Lung microvascular endothelial cell (primary cell): ENCODE measurements at regions not wholly inside any gene's neighbourhood (a gene's known extent, or its start where the extent isn't known, plus 50 kb on each side); places are given as distances from the start of the nearest gene placed in this dataset.
"Not testable (repeated sequence)": the region's sequence is repeated elsewhere in the genome, so short reads cannot be mapped to it uniquely, and the experiment has no call there.

Experiments used
- DNase-seq, 2 donors: peaks; one replicate each; pipeline versions ENCODE4 v3.0.0 to v3.0.0-alpha.2; 2010; ENCODE audit warnings: low read depth in 2 of 2

GRCh38 chrX:137646472-137646871, 80.5 kb downstream of the ZIC3 start:
- DNase-seq = no peak

- no peak for DNase-seq
These were observed 85.7 kb downstream of the ZIC3 start for GRCh38 chrX:137651647-137652046.

GRCh38 chrX:137652086-137652485, 86.2 kb downstream of the ZIC3 start:
- DNase-seq = no peak

- DNase-seq = no peak
These were observed 88.6 kb downstream of the ZIC3 start for GRCh38 chrX:137654481-137654880.

GRCh38 chrX:137667776-137668175, 101.8 kb downstream of the ZIC3 start:
- DNase-seq = no peak

- DNase-seq = no peak
These were observed 118.7 kb downstream of the ZIC3 start for GRCh38 chrX:137684591-137684990.

GRCh38 chrX:137695417-137695816, 129.5 kb downstream of the ZIC3 start:
- DNase-seq = no peak

- no peak for DNase-seq
These were observed 141.4 kb downstream of the ZIC3 start for GRCh38 chrX:137707348-137707747.

GRCh38 chrX:137742846-137743245, 176.9 kb downstream of the ZIC3 start:
- DNase-seq = no peak

GRCh38 chrX:137743414-137743813, 177.5 kb downstream of the ZIC3 start:
- DNase-seq = no peak

GRCh38 chrX:137746289-137746688, 180.4 kb downstream of the ZIC3 start:
- DNase-seq = no peak

GRCh38 chrX:137747244-137748043, 181.5 kb downstream of the ZIC3 start:
- no peak for DNase-seq

- DNase-seq = no peak
These were observed 182.9 kb downstream of the ZIC3 start for GRCh38 chrX:137748827-137749226.

- no peak for DNase-seq
These were observed 183.3 kb downstream of the ZIC3 start for GRCh38 chrX:137749246-137749645.

- DNase-seq = no peak
These were observed 205.6 kb downstream of the ZIC3 start for GRCh38 chrX:137771537-137771936.

GRCh38 chrX:137792214-137792613, 226.3 kb downstream of the ZIC3 start:
- DNase-seq = no peak

GRCh38 chrX:137797926-137798325, 232.0 kb downstream of the ZIC3 start:
- DNase-seq = not testable (repeated sequence)

GRCh38 chrX:137823257-137823656, 257.3 kb downstream of the ZIC3 start:
- DNase-seq = no peak

GRCh38 chrX:137847376-137847775, 281.4 kb downstream of the ZIC3 start:
- DNase-seq = no peak

GRCh38 chrX:137848266-137848905, 282.5 kb downstream of the ZIC3 start:
- no peak for DNase-seq

GRCh38 chrX:137852502-137852901, 286.6 kb downstream of the ZIC3 start:
- DNase-seq = no peak

GRCh38 chrX:137855490-137855889, 289.6 kb downstream of the ZIC3 start:
- no peak for DNase-seq

- no peak for DNase-seq
These were observed 292.2 kb downstream of the ZIC3 start for GRCh38 chrX:137858106-137858505.
